GM21526 (cell line): ENCODE measurements at regions not wholly inside any gene's neighbourhood (a gene's known extent, or its start where the extent isn't known, plus 50 kb on each side); places are given as distances from the start of the nearest gene placed in this dataset.

ENCODE experiments used
- ATAC-seq: cut with Tn5 transposase; IDR thresholded peaks from one replicate; pipeline ENCODE4 v1.9.1; 2021; ENCODE audit warnings: moderate library complexity; ENCODE audit not compliant: unreplicated experiment, low FRiP score

DNA sequence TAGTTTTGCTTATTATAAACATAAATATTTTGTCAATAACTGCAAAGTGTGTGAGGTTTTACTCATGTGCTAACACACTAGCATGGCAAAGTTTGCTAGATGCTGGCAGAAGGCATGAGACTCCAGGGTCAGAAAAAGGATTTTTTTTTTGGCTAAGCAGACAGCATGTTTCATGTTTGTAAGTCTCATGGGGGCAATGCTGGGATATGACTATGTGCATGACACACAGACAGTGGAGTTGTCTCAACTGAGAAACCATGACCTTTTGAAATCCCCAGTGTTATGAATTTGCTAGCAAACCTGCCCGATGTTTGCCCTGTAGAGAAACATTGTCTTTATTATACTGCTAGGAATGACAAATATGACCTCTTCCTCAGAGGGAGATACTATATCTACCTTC is 448.2 kb downstream of the BRINP3 start:
- no peak for ATAC-seq

GRCh38 chr1:190043655-190044054 is 434.0 kb downstream of the BRINP3 start:
- ATAC-seq: no peak

- ATAC-seq: no peak
Observed at GRCh38 chr1:190046231-190046630, 431.4 kb downstream of the BRINP3 start.
